Endothelial cell of umbilical vein (primary cell): ENCODE measurements at regions not wholly inside any gene's neighbourhood (a gene's known extent, or its start where the extent isn't known, plus 50 kb on each side); places are given as distances from the start of the nearest gene placed in this dataset.

Source experiments
- BruUV-seq: library from RNA; stranded (reverse); fragments of 400-500 nt; replicated peaks from 2 replicates; lab custom pipeline; 2021; lab: Mats Ljungman, UMichigan
- CTCF ChIA-PET: fragments of 300-600, 350-600 bp; sonication (Branson Sonifier 250); formaldehyde crosslinking; loops from one replicate; lab custom pipeline; 2021; ENCODE audit warnings: antibody characterized with exemption, inconsistent platforms; lab: Charles Lee
- POLR2A ChIA-PET: fragments of 300-600, 350-600 bp; sonication (Branson Sonifier 250); formaldehyde crosslinking; loops from one replicate; lab custom pipeline; 2021; ENCODE audit warnings: antibody characterized with exemption, inconsistent platforms; lab: Charles Lee
- DNase-seq: peaks from one replicate; pipeline ENCODE4 v3.0.0-alpha.2; 2011; ENCODE audit warnings: low read depth, low spot score
- FAIRE-seq: peaks from 2 replicates; lab custom pipeline; 2011; peaks lifted over from hg19 to GRCh38; lab: Jason Lieb, UNC
- H2AFZ ChIP-seq: 2 replicates; pipeline ENCODE4 v1.6.0; 2012; ENCODE audit warnings: low read depth, low read length, control low read depth, inconsistent platforms
- H3K27ac ChIP-seq: 2 replicates; pipeline ENCODE4 v1.5.1; 2011; ENCODE audit warnings: low read depth, mild to moderate bottlenecking, control low read depth, low read length, moderate library complexity; ENCODE audit not compliant: insufficient read depth
- H3K27me3 ChIP-seq, 2 experiments: 2 replicates each; pipeline versions ENCODE4 v1.6.0 to v1.6.1; 2011; ENCODE audit warnings: low read length in 2 of 2, mixed read lengths in 1 of 2; ENCODE audit not compliant: control insufficient read depth in 2 of 2, insufficient read depth in 2 of 2
- H3K36me3 ChIP-seq, 2 experiments: 2 replicates in 1 of 2; 3 replicates in 1 of 2; pipeline ENCODE4 v1.5.1; 2011; ENCODE audit warnings: low read length in 2 of 2, mild to moderate bottlenecking in 1 of 2, moderate library complexity in 1 of 2; ENCODE audit not compliant: control insufficient read depth in 2 of 2, insufficient read depth in 2 of 2; ENCODE audit errors: extremely low read depth in 1 of 2
- H3K4me1 ChIP-seq: 3 replicates; pipeline ENCODE4 v1.5.1; 2011; ENCODE audit warnings: mild to moderate bottlenecking, low read length; ENCODE audit not compliant: control insufficient read depth, insufficient read depth; ENCODE audit errors: extremely low read depth
- H3K4me2 ChIP-seq: 2 replicates; pipeline ENCODE4 v1.6.1; 2011; ENCODE audit warnings: low read length, control low read depth, mixed read lengths; ENCODE audit not compliant: insufficient read depth
- H3K4me3 ChIP-seq, 3 experiments: fragments of 200-600 bp in 1 of 3; sonication (generic), shearing (Covaris generic) in 1 of 3; replicated peaks in 1 of 3; 2 replicates each; pipeline ENCODE4 v1.5.1; 2011 to 2016; ENCODE audit warnings: control low read depth in 3 of 3, low read length in 3 of 3, mild to moderate bottlenecking in 2 of 3, inconsistent platforms in 1 of 3, low read depth in 1 of 3, moderate library complexity in 1 of 3; ENCODE audit not compliant: insufficient read depth in 1 of 3
- H3K79me2 ChIP-seq: 2 replicates; pipeline ENCODE4 v1.6.0; 2012; ENCODE audit warnings: low read length, inconsistent platforms; ENCODE audit not compliant: control insufficient read depth, insufficient read depth
- H3K9ac ChIP-seq: replicated peaks from 2 replicates; pipeline ENCODE3; 2011; ENCODE audit warnings: low read length, control low read depth; ENCODE audit not compliant: insufficient read depth; ENCODE audit errors: extremely low read depth
- H3K9me1 ChIP-seq: replicated peaks from 3 replicates; pipeline ENCODE4 v1.6.0; 2011; ENCODE audit warnings: mild to moderate bottlenecking, low read length; ENCODE audit not compliant: control insufficient read depth, insufficient read depth; ENCODE audit errors: extremely low read depth
- H3K9me3 ChIP-seq: replicated peaks from 2 replicates; pipeline ENCODE4 v1.5.1; 2012; ENCODE audit warnings: low read length, inconsistent platforms; ENCODE audit not compliant: control insufficient read depth, insufficient read depth
- H4K20me1 ChIP-seq: replicated peaks from 2 replicates; pipeline ENCODE3; 2011; ENCODE audit warnings: mild to moderate bottlenecking, low read length; ENCODE audit not compliant: control insufficient read depth, insufficient read depth; ENCODE audit errors: extremely low read depth
- CTCF ChIP-seq, 2 donors: IDR thresholded peaks; 1 replicate in 1 of 2; 2 replicates in 1 of 2; pipeline ENCODE4 v1.5.1; 2011; ENCODE audit warnings: low read length in 2 of 2, mild to moderate bottlenecking in 2 of 2, moderate library complexity in 2 of 2, control low read depth in 1 of 2, inconsistent platforms in 1 of 2, low read depth in 1 of 2; ENCODE audit not compliant: insufficient read depth in 1 of 2; ENCODE audit errors: extremely low read depth in 1 of 2
- EZH2 ChIP-seq: IDR thresholded peaks from 2 replicates; pipeline ENCODE4 v1.6.1; 2012; ENCODE audit warnings: borderline replicate concordance, low read depth, mild to moderate bottlenecking, moderate library complexity, low read length, inconsistent platforms; ENCODE audit not compliant: severe bottlenecking
- FOS ChIP-seq: IDR thresholded peaks from 2 replicates; pipeline ENCODE4 v1.6.1; 2011; ENCODE audit warnings: mild to moderate bottlenecking, low read length, moderate library complexity, borderline replicate concordance; ENCODE audit not compliant: insufficient read depth
- GATA2 ChIP-seq: IDR thresholded peaks from 2 replicates; pipeline ENCODE4 v1.7.0; 2011; ENCODE audit warnings: low read depth, mild to moderate bottlenecking, moderate library complexity, mixed read lengths, low read length; ENCODE audit not compliant: insufficient read length, insufficient read depth
- JUN ChIP-seq: IDR thresholded peaks from 2 replicates; pipeline ENCODE4 v1.6.1; 2011; ENCODE audit warnings: borderline replicate concordance, low read depth; ENCODE audit not compliant: insufficient read length, insufficient read depth
- MYC ChIP-seq: IDR thresholded peaks from one replicate; pipeline ENCODE4 v1.6.1; 2011; ENCODE audit warnings: mild to moderate bottlenecking, low read depth, low read length
- POLR2A ChIP-seq: IDR thresholded peaks from 2 replicates; pipeline ENCODE4 v1.6.1; 2012; ENCODE audit warnings: low read depth, mild to moderate bottlenecking, control low read depth, low read length
- POLR2AphosphoS5 ChIP-seq: IDR thresholded peaks from 2 replicates; pipeline ENCODE4 v1.6.1; 2012; ENCODE audit warnings: low read depth, mild to moderate bottlenecking, control low read depth, low read length, moderate library complexity; ENCODE audit not compliant: insufficient read depth
- dilution Hi-C: fragments of 300-500 bp; cut with MboI; formaldehyde crosslinking; loops from one replicate; pipeline ENCODE4 v1.15.0; 2019; ENCODE audit warnings: low sequenced_read_pairs; ENCODE audit not compliant: extremely low pct_ligation_motif_present
- intact Hi-C: fragments of 100-400 bp; cut with micrococcal nuclease; formaldehyde crosslinking; loops from one replicate; pipeline ENCODE4 v1.10.0; 2022
- TF ChIP-seq, protein P1 (sequence below): IDR thresholded peaks from 2 replicates; pipeline ENCODE4 v1.6.1; 2011; ENCODE audit not compliant: insufficient read depth, insufficient read length

- ChIA-PET CTCF (no interaction called here), POLR2A (no interaction called here)
- no peak for FAIRE-seq
- Histone ChIP-seq H4K20me1 (no peaks in the 10 kb centered on the region), H3K9me1 (no peaks in the 10 kb centered on the region), H3K9ac (no peak overlapping the region), H3K79me2 (no peaks in the 10 kb centered on the region), H3K4me3 (no peak overlapping the region), H3K4me2 (no peak overlapping the region), H3K27ac (no peak overlapping the region), H3K27me3 (no peaks in the 10 kb centered on the region), H3K36me3 (no peaks in the 10 kb centered on the region), H3K4me1 (no peaks in the 10 kb centered on the region), H3K9me3 (no peaks in the 10 kb centered on the region), H2AFZ (no peak overlapping the region)
- TF ChIP-seq, protein P1, sequence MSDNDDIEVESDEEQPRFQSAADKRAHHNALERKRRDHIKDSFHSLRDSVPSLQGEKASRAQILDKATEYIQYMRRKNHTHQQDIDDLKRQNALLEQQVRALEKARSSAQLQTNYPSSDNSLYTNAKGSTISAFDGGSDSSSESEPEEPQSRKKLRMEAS: no peak
- TF ChIP-seq GATA2 (no peak), EZH2 (no peak), FOS (no peak), POLR2AphosphoS5 (no peak), MYC (no peak), CTCF (IDR thresholded peaks at IDR 0.05; ENCODE audit: extremely low read depth in 1 of 2, insufficient read depth in 1 of 2, low read depth in 1 of 2, low read length in 2 of 2) (no peak), JUN (no peak), POLR2A (no peak)
- no peak for DNase-seq
- BruUV-seq: no TSS peak
- intact Hi-C loops: no loop called here
- dilution Hi-C loops: no loop called here
These were observed 350.4 kb upstream of the SATB1 start for GRCh38 chr3:18775501-18775900.
